ENCODE measurements at regions not wholly inside any gene's neighbourhood (a gene's known extent, or its start where the extent isn't known, plus 50 kb on each side); places are given as distances from the start of the nearest gene placed in this dataset.

- Histone ChIP-seq H3K36me3 (ENCODE audit: control insufficient read depth in 2 of 2, insufficient read depth in 2 of 2, low read length in 1 of 2) (no peaks in the 10 kb centered on the region), H3K9me3 (ENCODE audit: control insufficient read depth in 2 of 2, insufficient read depth in 1 of 2, low read depth in 1 of 2, low read length in 1 of 2) (no peaks in the 10 kb centered on the region), H3K27ac (ENCODE audit: low read depth in 2 of 2, low read length in 1 of 2) (no peak overlapping the region), H3K4me3 (ENCODE audit: low read depth in 1 of 2, low read length in 2 of 2) (no peak overlapping the region), H3K4me1 (ENCODE audit: control insufficient read depth in 2 of 2, insufficient read depth in 2 of 2, low read length in 1 of 2) (no peaks in the 10 kb centered on the region), H3K27me3 (ENCODE audit: control insufficient read depth in 1 of 2, insufficient read depth in 2 of 2, low read length in 2 of 2) (no peaks in the 10 kb centered on the region)
- 69 to 73% methylated on average over 1 of the region's 1 CpG for WGBS, 2 donors
Measured at GRCh38 chr2:67702937-67703336, 305.8 kb downstream of the ETAA1 start.

GRCh38 chr2:67706082-67706481 lies 308.9 kb downstream of the ETAA1 start:
- Histone ChIP-seq H3K4me3 (ENCODE audit: low read depth in 1 of 2, low read length in 2 of 2) (no peak overlapping the region), H3K27ac (ENCODE audit: low read depth in 2 of 2, low read length in 1 of 2) (no peak overlapping the region), H3K4me1 (ENCODE audit: control insufficient read depth in 2 of 2, insufficient read depth in 2 of 2, low read length in 1 of 2) (no peaks in the 10 kb centered on the region), H3K9me3 (ENCODE audit: control insufficient read depth in 2 of 2, insufficient read depth in 1 of 2, low read depth in 1 of 2, low read length in 1 of 2) (no peaks in the 10 kb centered on the region), H3K27me3 (ENCODE audit: control insufficient read depth in 1 of 2, insufficient read depth in 2 of 2, low read length in 2 of 2) (peaks cover 0 to 3% of the 10 kb centered on the region in 2 donors), H3K36me3 (ENCODE audit: control insufficient read depth in 2 of 2, insufficient read depth in 2 of 2, low read length in 1 of 2) (no peaks in the 10 kb centered on the region)
- 92 to 97% methylated on average over 3 of the region's 3 CpGs for WGBS, 2 donors

DNA sequence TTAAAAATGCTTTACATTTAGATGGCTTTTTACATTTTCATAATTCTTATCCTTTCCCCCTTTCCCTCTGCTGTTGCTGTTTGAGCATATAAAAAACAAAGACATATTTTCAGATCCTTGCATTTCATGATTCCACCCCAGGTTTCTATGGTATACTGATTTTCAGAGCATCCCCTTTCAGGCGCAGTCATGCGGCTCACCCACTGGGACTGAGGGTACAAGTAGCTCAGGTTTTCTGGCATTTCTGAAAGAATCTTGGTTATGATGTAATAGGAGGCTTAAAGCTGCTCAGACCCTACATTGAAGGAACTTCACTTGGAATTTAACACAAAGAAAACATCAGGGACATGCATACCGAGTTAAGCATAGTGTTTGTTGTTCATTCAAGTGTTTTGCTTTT lies 310.8 kb downstream of the ETAA1 start:
- Histone ChIP-seq H3K4me3 (ENCODE audit: low read depth in 1 of 2, low read length in 2 of 2) (no peak overlapping the region), H3K4me1 (ENCODE audit: control insufficient read depth in 2 of 2, insufficient read depth in 2 of 2, low read length in 1 of 2) (no peaks in the 10 kb centered on the region), H3K27me3 (ENCODE audit: control insufficient read depth in 1 of 2, insufficient read depth in 2 of 2, low read length in 2 of 2) (peaks cover 0 to 3% of the 10 kb centered on the region in 2 donors), H3K9me3 (ENCODE audit: control insufficient read depth in 2 of 2, insufficient read depth in 1 of 2, low read depth in 1 of 2, low read length in 1 of 2) (no peaks in the 10 kb centered on the region), H3K36me3 (ENCODE audit: control insufficient read depth in 2 of 2, insufficient read depth in 2 of 2, low read length in 1 of 2) (no peaks in the 10 kb centered on the region), H3K27ac (ENCODE audit: low read depth in 2 of 2, low read length in 1 of 2) (no peak overlapping the region)
- WGBS, 2 donors = 94% methylated on average over 3 of the region's 3 CpGs

- no peak overlapping the region for H3K27ac ChIP-seq (ENCODE audit: low read depth in 2 of 2, low read length in 1 of 2)
- H3K27me3 ChIP-seq (ENCODE audit: control insufficient read depth in 1 of 2, insufficient read depth in 2 of 2, low read length in 2 of 2) = peaks cover 0 to 3% of the 10 kb centered on the region in 2 donors
- H3K4me3 ChIP-seq (ENCODE audit: low read depth in 1 of 2, low read length in 2 of 2) = no peak overlapping the region
- WGBS, 2 donors = 86 to 87% methylated on average over 2 of the region's 2 CpGs
- H3K4me1 ChIP-seq (ENCODE audit: control insufficient read depth in 2 of 2, insufficient read depth in 2 of 2, low read length in 1 of 2) = no peaks in the 10 kb centered on the region
- H3K36me3 ChIP-seq (ENCODE audit: control insufficient read depth in 2 of 2, insufficient read depth in 2 of 2, low read length in 1 of 2) = no peaks in the 10 kb centered on the region
- no peaks in the 10 kb centered on the region for H3K9me3 ChIP-seq (ENCODE audit: control insufficient read depth in 2 of 2, insufficient read depth in 1 of 2, low read depth in 1 of 2, low read length in 1 of 2)
Measured at GRCh38 chr2:67709835-67710234, 312.7 kb downstream of the ETAA1 start.

DNA sequence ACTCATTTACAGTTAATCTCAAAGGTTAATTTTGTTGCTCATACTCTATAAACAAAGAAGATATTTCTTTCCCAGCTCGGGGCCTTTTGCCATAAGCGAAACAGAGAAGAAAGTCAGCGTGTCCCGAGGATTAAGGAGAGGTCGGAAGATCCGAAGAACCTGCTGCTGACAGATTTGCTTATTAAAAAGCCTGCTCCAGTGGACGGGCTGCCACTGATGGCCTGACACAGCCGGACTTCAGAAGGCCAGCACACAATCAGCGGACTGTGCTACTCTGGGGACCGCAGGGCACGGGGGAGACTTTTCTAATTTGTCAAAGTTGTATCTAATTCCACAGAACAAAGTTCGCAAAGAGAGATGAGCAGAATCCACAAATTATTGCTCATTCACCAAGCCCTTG lies 315.4 kb downstream of the ETAA1 start:
- Histone ChIP-seq H3K4me1 (ENCODE audit: control insufficient read depth in 2 of 2, insufficient read depth in 2 of 2, low read length in 1 of 2) (no peaks in the 10 kb centered on the region), H3K4me3 (ENCODE audit: low read depth in 1 of 2, low read length in 2 of 2) (no peak overlapping the region), H3K36me3 (ENCODE audit: control insufficient read depth in 2 of 2, insufficient read depth in 2 of 2, low read length in 1 of 2) (no peaks in the 10 kb centered on the region), H3K9me3 (ENCODE audit: control insufficient read depth in 2 of 2, insufficient read depth in 1 of 2, low read depth in 1 of 2, low read length in 1 of 2) (no peaks in the 10 kb centered on the region), H3K27me3 (ENCODE audit: control insufficient read depth in 1 of 2, insufficient read depth in 2 of 2, low read length in 2 of 2) (peaks cover 0 to 3% of the 10 kb centered on the region in 2 donors), H3K27ac (ENCODE audit: low read depth in 2 of 2, low read length in 1 of 2) (no peak overlapping the region)
- WGBS, 2 donors = 51 to 65% methylated on average over 12 of the region's 12 CpGs

GRCh38 chr2:67713376-67713775 lies 316.2 kb downstream of the ETAA1 start:
- Histone ChIP-seq H3K4me1 (ENCODE audit: control insufficient read depth in 2 of 2, insufficient read depth in 2 of 2, low read length in 1 of 2) (no peaks in the 10 kb centered on the region), H3K27ac (ENCODE audit: low read depth in 2 of 2, low read length in 1 of 2) (no peak overlapping the region), H3K27me3 (ENCODE audit: control insufficient read depth in 1 of 2, insufficient read depth in 2 of 2, low read length in 2 of 2) (peaks cover 0 to 3% of the 10 kb centered on the region in 2 donors), H3K36me3 (ENCODE audit: control insufficient read depth in 2 of 2, insufficient read depth in 2 of 2, low read length in 1 of 2) (no peaks in the 10 kb centered on the region), H3K4me3 (ENCODE audit: low read depth in 1 of 2, low read length in 2 of 2) (no peak overlapping the region), H3K9me3 (ENCODE audit: control insufficient read depth in 2 of 2, insufficient read depth in 1 of 2, low read depth in 1 of 2, low read length in 1 of 2) (no peaks in the 10 kb centered on the region)
- 41 to 60% methylated on average over 3 of the region's 3 CpGs for WGBS, 2 donors

- H3K9me3 ChIP-seq (ENCODE audit: control insufficient read depth in 2 of 2, insufficient read depth in 1 of 2, low read depth in 1 of 2, low read length in 1 of 2) = peaks cover 0 to 3% of the 10 kb centered on the region in 2 donors
- H3K27ac ChIP-seq (ENCODE audit: low read depth in 2 of 2, low read length in 1 of 2) = no peak overlapping the region
- H3K4me3 ChIP-seq (ENCODE audit: low read depth in 1 of 2, low read length in 2 of 2) = no peak overlapping the region
- H3K4me1 ChIP-seq (ENCODE audit: control insufficient read depth in 2 of 2, insufficient read depth in 2 of 2, low read length in 1 of 2) = no peaks in the 10 kb centered on the region
- H3K36me3 ChIP-seq (ENCODE audit: control insufficient read depth in 2 of 2, insufficient read depth in 2 of 2, low read length in 1 of 2) = no peaks in the 10 kb centered on the region
- H3K27me3 ChIP-seq (ENCODE audit: control insufficient read depth in 1 of 2, insufficient read depth in 2 of 2, low read length in 2 of 2) = no peaks in the 10 kb centered on the region
- 76 to 80% methylated on average over 1 of the region's 1 CpG for WGBS, 2 donors
Measured at GRCh38 chr2:67716895-67717396, 319.8 kb downstream of the ETAA1 start.

- Histone ChIP-seq H3K27me3 (ENCODE audit: control insufficient read depth in 1 of 2, insufficient read depth in 2 of 2, low read length in 2 of 2) (no peaks in the 10 kb centered on the region), H3K36me3 (ENCODE audit: control insufficient read depth in 2 of 2, insufficient read depth in 2 of 2, low read length in 1 of 2) (no peaks in the 10 kb centered on the region), H3K4me3 (ENCODE audit: low read depth in 1 of 2, low read length in 2 of 2) (no peak overlapping the region), H3K9me3 (ENCODE audit: control insufficient read depth in 2 of 2, insufficient read depth in 1 of 2, low read depth in 1 of 2, low read length in 1 of 2) (peaks cover 0 to 5% of the 10 kb centered on the region in 2 donors), H3K4me1 (ENCODE audit: control insufficient read depth in 2 of 2, insufficient read depth in 2 of 2, low read length in 1 of 2) (no peaks in the 10 kb centered on the region), H3K27ac (ENCODE audit: low read depth in 2 of 2, low read length in 1 of 2) (no peak overlapping the region)
Measured at GRCh38 chr2:67717692-67718091, 320.6 kb downstream of the ETAA1 start.

DNA sequence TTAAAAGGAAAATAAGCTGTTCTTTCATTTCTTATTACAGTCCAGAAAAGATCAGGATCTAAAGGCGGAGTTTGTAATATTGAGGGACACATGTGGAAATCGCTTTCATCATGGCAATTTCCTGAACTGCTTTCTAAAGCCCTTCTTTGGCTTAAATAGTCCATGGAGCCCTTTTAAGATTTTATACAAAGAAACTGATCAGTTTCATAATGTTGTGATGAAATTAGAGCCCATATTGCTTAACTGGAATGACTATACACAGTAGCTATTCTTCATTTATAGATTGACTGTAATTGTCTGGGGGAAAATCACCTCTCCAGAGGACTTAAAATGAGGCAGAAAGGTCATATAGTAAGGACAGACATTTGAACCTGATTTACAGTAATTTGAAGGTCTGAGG lies 322.2 kb downstream of the ETAA1 start:
- H3K9me3 ChIP-seq (ENCODE audit: control insufficient read depth in 2 of 2, insufficient read depth in 1 of 2, low read depth in 1 of 2, low read length in 1 of 2) = peaks cover 0 to 5% of the 10 kb centered on the region in 2 donors
- H3K27ac ChIP-seq (ENCODE audit: low read depth in 2 of 2, low read length in 1 of 2) = no peak overlapping the region
- H3K36me3 ChIP-seq (ENCODE audit: control insufficient read depth in 2 of 2, insufficient read depth in 2 of 2, low read length in 1 of 2) = no peaks in the 10 kb centered on the region
- no peaks in the 10 kb centered on the region for H3K27me3 ChIP-seq (ENCODE audit: control insufficient read depth in 1 of 2, insufficient read depth in 2 of 2, low read length in 2 of 2)
- WGBS, 2 donors = 85 to 93% methylated on average over 2 of the region's 2 CpGs
- no peak overlapping the region for H3K4me3 ChIP-seq (ENCODE audit: low read depth in 1 of 2, low read length in 2 of 2)
- no peaks in the 10 kb centered on the region for H3K4me1 ChIP-seq (ENCODE audit: control insufficient read depth in 2 of 2, insufficient read depth in 2 of 2, low read length in 1 of 2)

GRCh38 chr2:67721516-67721915 lies 324.4 kb downstream of the ETAA1 start:
- WGBS, 2 donors = 41 to 53% methylated on average over 1 of the region's 1 CpG
- Histone ChIP-seq H3K9me3 (ENCODE audit: control insufficient read depth in 2 of 2, insufficient read depth in 1 of 2, low read depth in 1 of 2, low read length in 1 of 2) (peaks cover 0 to 5% of the 10 kb centered on the region in 2 donors), H3K27me3 (ENCODE audit: control insufficient read depth in 1 of 2, insufficient read depth in 2 of 2, low read length in 2 of 2) (no peaks in the 10 kb centered on the region), H3K4me3 (ENCODE audit: low read depth in 1 of 2, low read length in 2 of 2) (no peak overlapping the region), H3K27ac (ENCODE audit: low read depth in 2 of 2, low read length in 1 of 2) (no peak overlapping the region), H3K36me3 (ENCODE audit: control insufficient read depth in 2 of 2, insufficient read depth in 2 of 2, low read length in 1 of 2) (no peaks in the 10 kb centered on the region), H3K4me1 (ENCODE audit: control insufficient read depth in 2 of 2, insufficient read depth in 2 of 2, low read length in 1 of 2) (no peaks in the 10 kb centered on the region)

All from esophagus (tissue), 2 donors.